Cardiac muscle cell (in vitro differentiated cells and primary cell): ENCODE measurements at regions not wholly inside any gene's neighbourhood (a gene's known extent, or its start where the extent isn't known, plus 50 kb on each side); places are given as distances from the start of the nearest gene placed in this dataset.

Experiments used
- DNase-seq, 2 donors: peaks; one replicate each; pipeline versions ENCODE4 v3.0.0 to v3.0.0-alpha.2; 2010 to 2017; ENCODE audit warnings: low read depth in 1 of 2, low spot score in 1 of 2
- H3K27ac ChIP-seq: fragments of 200-600 bp; sonication (generic); 2 replicates; pipeline ENCODE4 v1.5.1; 2016
- H3K27me3 ChIP-seq: fragments of 200-600 bp; sonication (generic); 2 replicates; pipeline ENCODE4 v1.6.0; 2016; ENCODE audit warnings: control low read depth
- H3K36me3 ChIP-seq: fragments of 200-600 bp; sonication (generic); 2 replicates; pipeline ENCODE4 v1.5.1; 2016; ENCODE audit warnings: control low read depth
- H3K4me1 ChIP-seq: fragments of 200-600 bp; sonication (generic); 2 replicates; pipeline ENCODE4 v1.8.1; 2017; ENCODE audit warnings: low read depth, mild to moderate bottlenecking, mixed run types
- H3K4me3 ChIP-seq: fragments of 200-600 bp; sonication (generic); 2 replicates; pipeline ENCODE4 v1.5.1; 2016; ENCODE audit warnings: mild to moderate bottlenecking
- H3K9me3 ChIP-seq: fragments of 200-600 bp; sonication (generic); 2 replicates; pipeline ENCODE4 v1.5.1; 2017; ENCODE audit warnings: low read depth, mild to moderate bottlenecking, control low read depth
- TF ChIP-seq, protein P1 (sequence below): IDR thresholded peaks from 2 replicates; pipeline ENCODE4 v1.5.1; 2012; ENCODE audit warnings: low read depth, mild to moderate bottlenecking, low read length

DNA sequence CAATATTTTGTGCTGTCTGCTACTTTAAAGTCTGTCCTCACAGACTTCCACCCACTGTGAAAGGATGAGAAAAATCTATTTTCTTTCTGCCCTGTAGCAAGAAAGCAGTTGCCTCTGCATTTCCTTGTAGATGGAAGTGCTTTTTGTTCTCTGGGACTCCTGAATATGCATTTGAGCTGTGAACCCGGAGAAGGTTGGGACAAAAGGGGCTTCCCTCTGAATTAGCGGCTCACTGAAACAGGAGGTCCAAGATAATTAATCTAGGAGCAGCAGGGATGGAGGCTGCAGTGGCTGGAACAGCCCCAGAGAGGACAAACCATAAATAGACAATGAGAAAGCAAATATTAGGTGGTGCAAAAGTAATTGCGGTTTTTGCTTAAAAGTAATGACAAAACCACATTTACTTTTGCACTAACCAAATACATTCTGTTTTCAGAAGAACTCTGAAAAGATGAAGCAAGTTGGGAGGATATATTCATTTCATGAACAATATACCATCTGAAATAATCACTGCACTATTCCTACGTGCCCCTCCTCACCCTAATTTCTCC lies 143.4 kb upstream of the KBTBD8 start:
- Histone ChIP-seq H3K4me3 (no peak overlapping the region), H3K27me3 (no peaks in the 10 kb centered on the region), H3K4me1 (no peaks in the 10 kb centered on the region), H3K36me3 (no peaks in the 10 kb centered on the region), H3K27ac (no peak overlapping the region), H3K9me3 (no peaks in the 10 kb centered on the region)
- TF ChIP-seq, protein P1, sequence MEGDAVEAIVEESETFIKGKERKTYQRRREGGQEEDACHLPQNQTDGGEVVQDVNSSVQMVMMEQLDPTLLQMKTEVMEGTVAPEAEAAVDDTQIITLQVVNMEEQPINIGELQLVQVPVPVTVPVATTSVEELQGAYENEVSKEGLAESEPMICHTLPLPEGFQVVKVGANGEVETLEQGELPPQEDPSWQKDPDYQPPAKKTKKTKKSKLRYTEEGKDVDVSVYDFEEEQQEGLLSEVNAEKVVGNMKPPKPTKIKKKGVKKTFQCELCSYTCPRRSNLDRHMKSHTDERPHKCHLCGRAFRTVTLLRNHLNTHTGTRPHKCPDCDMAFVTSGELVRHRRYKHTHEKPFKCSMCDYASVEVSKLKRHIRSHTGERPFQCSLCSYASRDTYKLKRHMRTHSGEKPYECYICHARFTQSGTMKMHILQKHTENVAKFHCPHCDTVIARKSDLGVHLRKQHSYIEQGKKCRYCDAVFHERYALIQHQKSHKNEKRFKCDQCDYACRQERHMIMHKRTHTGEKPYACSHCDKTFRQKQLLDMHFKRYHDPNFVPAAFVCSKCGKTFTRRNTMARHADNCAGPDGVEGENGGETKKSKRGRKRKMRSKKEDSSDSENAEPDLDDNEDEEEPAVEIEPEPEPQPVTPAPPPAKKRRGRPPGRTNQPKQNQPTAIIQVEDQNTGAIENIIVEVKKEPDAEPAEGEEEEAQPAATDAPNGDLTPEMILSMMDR, result no peak
- DNase-seq, result no peak

DNA sequence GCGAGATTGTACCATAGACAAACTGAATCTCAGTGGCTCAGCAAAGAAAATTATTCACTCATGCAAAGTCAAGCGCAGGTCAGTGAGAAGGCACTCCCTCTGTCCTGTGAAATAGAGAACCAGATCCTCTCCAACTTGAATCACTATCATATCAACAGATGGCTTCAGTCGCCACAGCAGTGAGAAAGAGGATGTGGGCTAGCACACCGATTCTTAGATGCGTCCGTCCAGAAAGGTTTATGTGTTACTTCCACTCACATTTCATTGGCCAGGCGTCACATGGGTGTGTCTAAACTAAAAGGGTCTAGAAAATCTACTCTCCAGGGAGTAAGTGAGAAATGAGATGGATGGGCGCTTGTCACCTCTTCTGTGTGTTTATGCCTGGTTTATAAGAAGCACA lies 141.6 kb upstream of the KBTBD8 start:
- Histone ChIP-seq H3K4me1 (no peaks in the 10 kb centered on the region), H3K9me3 (no peaks in the 10 kb centered on the region), H3K4me3 (no peak overlapping the region), H3K27me3 (no peaks in the 10 kb centered on the region), H3K36me3 (no peaks in the 10 kb centered on the region), H3K27ac (no peak overlapping the region)
- no peak for DNase-seq
- TF ChIP-seq, protein P1, result no peak

DNA sequence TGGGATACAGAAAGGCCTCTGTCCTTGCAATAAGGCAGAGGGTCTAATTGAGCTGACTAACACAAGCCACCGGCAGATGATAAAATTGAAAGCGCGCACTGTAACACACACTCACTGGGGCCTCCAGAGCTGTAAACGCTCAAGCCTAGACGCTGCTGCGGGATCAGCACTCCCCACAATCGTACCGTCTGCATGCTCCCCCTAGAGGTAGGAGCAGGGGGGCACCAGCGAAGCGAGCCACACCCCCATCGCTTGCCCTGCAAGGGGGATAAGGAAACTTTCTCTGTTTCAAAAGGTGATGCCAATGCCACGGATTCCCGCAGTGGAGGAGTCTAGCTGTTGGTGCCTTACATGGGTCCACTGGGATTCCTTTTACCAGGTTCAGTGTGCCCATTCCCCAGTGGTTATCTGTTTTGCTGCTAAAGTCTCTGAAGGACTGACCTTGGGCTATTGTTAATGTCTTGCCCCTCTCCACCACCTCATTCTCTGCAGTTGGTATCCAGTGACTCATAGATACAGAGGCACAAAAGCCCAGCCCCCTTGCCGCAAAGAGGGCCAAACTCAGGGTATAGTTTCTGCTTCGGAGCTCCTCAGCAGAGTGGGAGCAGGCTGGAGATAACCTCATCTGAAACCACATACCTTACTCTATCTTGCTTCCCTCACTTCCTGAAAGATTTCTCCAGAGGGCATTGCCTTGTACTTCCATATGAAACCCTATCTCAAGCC lies 139.3 kb upstream of the KBTBD8 start:
- no peaks in the 10 kb centered on the region for H3K36me3 ChIP-seq
- no peaks in the 10 kb centered on the region for H3K27me3 ChIP-seq
- no peaks in the 10 kb centered on the region for H3K9me3 ChIP-seq
- no peaks in the 10 kb centered on the region for H3K4me1 ChIP-seq
- TF ChIP-seq, protein P1, result no peak
- no peak for DNase-seq
- no peak overlapping the region for H3K27ac ChIP-seq
- no peak overlapping the region for H3K4me3 ChIP-seq

DNA sequence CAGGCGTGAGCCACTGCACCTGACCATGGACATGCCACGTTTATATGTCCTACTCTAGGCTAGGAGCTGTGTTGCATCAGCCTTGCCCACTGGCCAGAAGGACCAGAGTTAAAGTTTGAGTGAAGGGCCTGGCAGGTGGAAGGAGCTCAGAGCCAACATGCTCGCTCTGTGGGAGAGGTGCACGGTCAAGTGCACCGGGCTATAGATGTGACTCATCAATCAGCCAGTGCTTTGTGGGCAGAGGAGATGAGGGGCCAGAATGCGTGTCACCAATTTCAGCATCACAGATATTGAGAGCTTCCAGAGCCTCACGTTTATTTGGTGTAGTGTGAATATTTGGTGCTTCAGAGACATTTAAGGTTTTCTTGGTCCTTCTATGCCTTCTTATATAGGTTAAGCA lies 137.3 kb upstream of the KBTBD8 start:
- Histone ChIP-seq H3K9me3 (no peaks in the 10 kb centered on the region), H3K27ac (no peak overlapping the region), H3K4me1 (no peaks in the 10 kb centered on the region), H3K27me3 (no peaks in the 10 kb centered on the region), H3K36me3 (no peaks in the 10 kb centered on the region), H3K4me3 (no peak overlapping the region)
- DNase-seq, result no peak
- TF ChIP-seq, protein P1, result no peak

DNA sequence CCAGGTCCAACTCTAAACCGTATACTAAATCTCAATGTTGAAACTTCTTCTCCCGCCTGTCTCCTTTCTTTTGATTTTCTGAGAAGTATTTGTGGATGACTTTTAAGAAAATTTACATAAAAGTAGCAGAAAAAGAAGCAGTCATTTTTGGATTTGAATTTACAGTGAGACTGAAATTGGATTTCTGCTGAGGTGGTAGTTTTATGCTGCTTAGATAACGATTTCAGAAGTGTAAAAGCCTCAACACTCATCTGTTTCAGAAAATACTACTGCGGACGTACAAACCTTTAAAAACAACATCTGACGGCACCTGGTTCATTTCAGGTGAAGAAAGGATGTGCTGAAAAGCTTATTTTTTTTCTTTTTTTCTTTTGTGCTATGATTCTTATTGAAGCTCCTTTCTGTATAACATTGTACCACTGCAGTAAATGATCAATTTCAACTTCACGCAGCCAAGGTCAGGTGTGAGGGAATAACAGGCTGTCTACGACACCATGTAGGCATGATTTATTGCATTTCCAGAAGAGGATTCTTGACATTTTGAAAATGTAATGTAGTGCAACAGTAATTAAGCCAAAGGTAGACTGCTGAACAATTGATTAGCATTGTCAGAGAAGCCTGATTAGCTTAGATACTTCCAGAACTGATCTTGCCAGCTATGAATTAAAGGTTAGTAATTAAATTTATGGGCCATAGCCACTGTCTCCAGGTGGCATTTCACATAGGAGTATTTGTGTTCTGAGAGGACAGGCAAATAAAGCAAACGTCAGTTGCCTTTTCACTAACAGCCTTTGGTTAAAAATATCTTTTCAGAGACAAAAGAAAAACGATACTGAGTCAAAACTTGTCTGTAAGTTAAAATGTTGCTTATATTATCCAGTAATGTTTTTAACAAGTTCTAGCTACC lies 134.6 kb upstream of the KBTBD8 start:
- TF ChIP-seq, protein P1, result no peak
- no peaks in the 10 kb centered on the region for H3K9me3 ChIP-seq
- no peak for DNase-seq

More for the DNA sequence above, 134.6 kb upstream of the KBTBD8 start:
- H3K4me3 ChIP-seq, result no peak overlapping the region
- H3K27ac ChIP-seq, result no peak overlapping the region
- no peaks in the 10 kb centered on the region for H3K4me1 ChIP-seq
- no peaks in the 10 kb centered on the region for H3K36me3 ChIP-seq
- no peaks in the 10 kb centered on the region for H3K27me3 ChIP-seq
